ENCODE measurements at regions not wholly inside any gene's neighbourhood (a gene's known extent, or its start where the extent isn't known, plus 50 kb on each side); places are given as distances from the start of the nearest gene placed in this dataset.

- Histone ChIP-seq H3K18ac (ENCODE audit: low read depth, low read length) (no peak overlapping the region), H3K9me1 (ENCODE audit: insufficient read depth, low read length) (no peaks in the 10 kb centered on the region), H3K79me1 (ENCODE audit: low read depth in 1 of 2, low read length in 2 of 2) (no peaks in the 10 kb centered on the region), H3K4me1 (ENCODE audit: control insufficient read depth, insufficient read depth, low read length) (no peaks in the 10 kb centered on the region), H4K20me1 (ENCODE audit: insufficient read depth, low read length) (no peaks in the 10 kb centered on the region), H3K27ac (ENCODE audit: insufficient read depth, low read length) (no peak overlapping the region), H3K23ac (ENCODE audit: low read depth, low read length) (no peak overlapping the region), H3K4ac (ENCODE audit: low read depth, low read length) (no peak overlapping the region), H2BK120ac (ENCODE audit: low read depth, low read length) (no peak overlapping the region), H3K4me2 (ENCODE audit: low read depth, low read length) (no peak overlapping the region), H3K36me3 (ENCODE audit: control insufficient read depth, insufficient read depth, low read length) (no peaks in the 10 kb centered on the region), H2BK5ac (ENCODE audit: low read depth, low read length, poor library complexity, severe bottlenecking) (no peak overlapping the region), H3K14ac (replicated peaks; ENCODE audit: low read depth, low read length) (no peak overlapping the region), H2BK15ac (ENCODE audit: low read depth, low read length) (no peak overlapping the region), H3K56ac (ENCODE audit: extremely low read depth, insufficient read depth, low read length) (no peak overlapping the region), H3K4me3 (ENCODE audit: insufficient read depth, low read depth, low read length) (no peak overlapping the region), H3K27me3 (ENCODE audit: control insufficient read depth, insufficient read depth, low read length) (peaks cover 5% of the 10 kb centered on the region; the same call in 1 of the 2 replicates), H2AFZ (replicated peaks; ENCODE audit: low read length, poor library complexity) (no peak overlapping the region), H2BK20ac (ENCODE audit: low read depth, low read length) (no peak overlapping the region), H2AK9ac (replicated peaks; ENCODE audit: low read depth, low read length, poor library complexity) (no peak overlapping the region), H4K8ac (ENCODE audit: low read depth in 2 of 2, low read length in 2 of 2) (no peak overlapping the region), H3K9me3 (ENCODE audit: control insufficient read depth, insufficient read depth, low read length) (no peaks in the 10 kb centered on the region), H4K5ac (ENCODE audit: low read depth, low read length) (no peak overlapping the region), H2AK5ac (ENCODE audit: low read depth, low read length) (no peak overlapping the region), H4K91ac (ENCODE audit: insufficient read depth, low read depth, low read length) (no peak overlapping the region), H3K9ac (ENCODE audit: low read depth, low read length) (no peak overlapping the region)
- no peak for ATAC-seq (ENCODE audit: low read depth)
- BruUV-seq (replicated peaks) = no TSS peak
- ChIA-PET CTCF (no interaction called here), POLR2A (ENCODE audit: unreplicated experiment) (no interaction called here)
- TF ChIP-seq CTCF (conservative IDR thresholded peaks at IDR 0.05; ENCODE audit: low read depth, low read length) (no peak), RCOR1 (IDR thresholded peaks at IDR 0.05; ENCODE audit: insufficient replicate concordance, low read length) (no peak), SMC3 (IDR thresholded peaks at IDR 0.05; ENCODE audit: low read depth, low read length) (no peak), ELK1 (IDR thresholded peaks at IDR 0.05; ENCODE audit: borderline replicate concordance, low read depth, low read length) (no peak), USF2 (IDR thresholded peaks at IDR 0.05; ENCODE audit: low read depth, low read length) (no peak), POLR2A (IDR thresholded peaks at IDR 0.05; ENCODE audit: low read depth, low read length) (no peak), CHD1 (IDR thresholded peaks at IDR 0.05; ENCODE audit: low read depth, low read length) (no peak), MXI1 (IDR thresholded peaks at IDR 0.05; ENCODE audit: borderline replicate concordance, low read depth, low read length) (no peak)
- no CpG with 5 or more reads among the region's 1 CpG for WGBS, 2 experiments (ENCODE audit: extremely low coverage in 2 of 2, insufficient read length in 1 of 2)
- in situ Hi-C loops (cut with MboI; ENCODE audit: low sequenced_read_pairs) (no loop called here), intact Hi-C loops (cut with micrococcal nuclease) (no loop called here), dilution Hi-C loops (cut with HindIII; ENCODE audit: low sequenced_read_pairs, unreplicated experiment) (no loop called here)
- no peak for DNase-seq
Measured at GRCh38 chr12:29863665-29864064, 79.9 kb upstream of the TMTC1 start.
